Frontal cortex (tissue), 3 donors: ENCODE measurements at regions not wholly inside any gene's neighbourhood (a gene's known extent, or its start where the extent isn't known, plus 50 kb on each side); places are given as distances from the start of the nearest gene placed in this dataset.

ENCODE experiments used
- DNase-seq, 2 donors: peaks; one replicate each; pipeline ENCODE4 v3.0.0; 2012; ENCODE audit warnings: low spot score in 2 of 2
- FAIRE-seq: peaks from 2 replicates; lab custom pipeline; 2012; peaks lifted over from hg19 to GRCh38; lab: Jason Lieb, UNC
- donor health status: control.
- donor health status: control.
- donor health status: control.

GRCh38 chr19:13613447-13613846, 107.2 kb upstream of the CACNA1A start:
- DNase-seq (no peak), FAIRE-seq (no peak)

GRCh38 chr19:13611596-13611995, 105.3 kb upstream of the CACNA1A start:
- no peak for FAIRE-seq
- no peak for DNase-seq

- FAIRE-seq (no peak), DNase-seq (no peak)
Observed at GRCh38 chr19:13610039-13610691, 103.9 kb upstream of the CACNA1A start.

GRCh38 chr19:13606156-13606555, 99.9 kb upstream of the CACNA1A start:
- FAIRE-seq = no peak
- no peak for DNase-seq

- FAIRE-seq (no peak), DNase-seq (no peak)
Observed at GRCh38 chr19:13604902-13605586, 98.8 kb upstream of the CACNA1A start.

- FAIRE-seq (no peak), DNase-seq (no peak)
Observed at GRCh38 chr19:13600802-13601201, 94.5 kb upstream of the CACNA1A start.

- DNase-seq = no peak
- FAIRE-seq = no peak
Observed at GRCh38 chr19:13600091-13600490, 93.8 kb upstream of the CACNA1A start.

- FAIRE-seq (no peak), DNase-seq (no peak)
Observed at GRCh38 chr19:13599681-13600080, 93.4 kb upstream of the CACNA1A start.

- DNase-seq (no peak), FAIRE-seq (no peak)
Observed at GRCh38 chr19:13598098-13598497, 91.8 kb upstream of the CACNA1A start.

- DNase-seq (peak; percentile 72 to 83), FAIRE-seq (no peak)
Observed at GRCh38 chr19:13597640-13598039, 91.4 kb upstream of the CACNA1A start.

- DNase-seq = peak; percentile 41 to 77
- no peak for FAIRE-seq
Observed at GRCh38 chr19:13588957-13589833, 82.9 kb upstream of the CACNA1A start.

- no peak for DNase-seq
- no peak for FAIRE-seq
Observed at GRCh38 chr19:13585512-13585911, 79.2 kb upstream of the CACNA1A start.

- no peak for FAIRE-seq
- DNase-seq = no peak
Observed at GRCh38 chr19:13583753-13584152, 77.5 kb upstream of the CACNA1A start.

- DNase-seq (no peak), FAIRE-seq (no peak)
Observed at GRCh38 chr19:13583114-13583513, 76.8 kb upstream of the CACNA1A start.

GRCh38 chr19:13581576-13581975, 75.3 kb upstream of the CACNA1A start:
- no peak for DNase-seq

GRCh38 chr19:13579388-13580060, 73.2 kb upstream of the CACNA1A start:
- no peak for DNase-seq
- FAIRE-seq = no peak

More at GRCh38 chr19:13581576-13581975, 75.3 kb upstream of the CACNA1A start:
- no peak for FAIRE-seq

- DNase-seq (no peak), FAIRE-seq (no peak)
Observed at GRCh38 chr19:13576726-13577125, 70.4 kb upstream of the CACNA1A start.

- no peak for FAIRE-seq
Observed at GRCh38 chr19:13574933-13575332, 68.7 kb upstream of the CACNA1A start.

GRCh38 chr19:13573056-13573667, 66.9 kb upstream of the CACNA1A start:
- DNase-seq (no peak), FAIRE-seq (no peak)

More at GRCh38 chr19:13574933-13575332, 68.7 kb upstream of the CACNA1A start:
- peak in 1 of 2 donors; percentile 20 for DNase-seq

- FAIRE-seq = no peak
- DNase-seq = no peak
Observed at GRCh38 chr19:13561461-13561860, 55.2 kb upstream of the CACNA1A start.
